Transverse colon (tissue), 3 donors: ENCODE measurements at regions not wholly inside any gene's neighbourhood (a gene's known extent, or its start where the extent isn't known, plus 50 kb on each side); places are given as distances from the start of the nearest gene placed in this dataset.

Experiments
- CTCF ChIP-seq, 5 experiments: fragments of 200-600 bp in 3 of 5; fragments of 450-650 bp in 2 of 5; sonication (generic) in 3 of 5; IDR thresholded peaks; 1 replicate in 2 of 5; 2 replicates in 3 of 5; pipeline ENCODE4 v1.5.1; 2016 to 2017; ENCODE audit warnings: antibody characterized with exemption in 5 of 5, inconsistent platforms in 3 of 5, mild to moderate bottlenecking in 2 of 5, moderate library complexity in 1 of 5
- POLR2A ChIP-seq: fragments of 450-650 bp; IDR thresholded peaks from one replicate; pipeline ENCODE4 v1.6.1; 2016; ENCODE audit warnings: antibody characterized with exemption, mild to moderate bottlenecking, moderate library complexity

- no peak for TF ChIP-seq POLR2A
- TF ChIP-seq CTCF (IDR thresholded peaks at IDR 0.05): no peak
These were observed 163.3 kb upstream of the DAPK1 start for GRCh38 chr9:87334366-87334765.
